Kidney (tissue), 13 donors: ENCODE measurements at regions not wholly inside any gene's neighbourhood (a gene's known extent, or its start where the extent isn't known, plus 50 kb on each side); places are given as distances from the start of the nearest gene placed in this dataset.
A peak's percentile ranks its signal among the peaks of the same experiment; 100 is the strongest.

ENCODE experiments used
- DNase-seq, 5 donors: peaks; one replicate each; pipeline ENCODE4 v3.0.0-alpha.2; 2013 to 2020
- FAIRE-seq: peaks from 2 replicates; lab custom pipeline; 2012; peaks lifted over from hg19 to GRCh38; lab: Jason Lieb, UNC
- H3K27ac ChIP-seq, 2 donors: one replicate each; pipeline ENCODE4 v1.7.0; 2013; ENCODE audit warnings: low read depth in 2 of 2, low read length in 2 of 2, inconsistent platforms in 1 of 2
- H3K27me3 ChIP-seq: one replicate; pipeline ENCODE4 v1.7.1; 2013; ENCODE audit warnings: low read length, inconsistent platforms; ENCODE audit not compliant: control insufficient read depth, insufficient read depth
- H3K36me3 ChIP-seq, 3 donors: one replicate each; pipeline versions ENCODE4 v1.7.0 to v1.7.1; 2013; ENCODE audit warnings: low read length in 3 of 3, control low read depth in 1 of 3, inconsistent platforms in 1 of 3; ENCODE audit not compliant: insufficient read depth in 3 of 3, control insufficient read depth in 2 of 3
- H3K4me1 ChIP-seq, 3 donors: one replicate each; pipeline versions ENCODE4 v1.7.0 to v1.7.1; 2013; ENCODE audit warnings: low read length in 3 of 3, inconsistent platforms in 1 of 3, low read depth in 1 of 3; ENCODE audit not compliant: control insufficient read depth in 2 of 3, insufficient read depth in 2 of 3
- H3K4me3 ChIP-seq, 3 donors: one replicate each; pipeline versions ENCODE4 v1.7.0 to v1.8.1; 2013; ENCODE audit warnings: low read length in 3 of 3, control low read depth in 1 of 3, inconsistent platforms in 1 of 3
- H3K9ac ChIP-seq, 3 donors: one replicate each; pipeline versions ENCODE4 v1.7.0 to v1.7.1; 2013; ENCODE audit warnings: low read length in 3 of 3, control low read depth in 1 of 3, inconsistent platforms in 1 of 3
- H3K9me3 ChIP-seq, 3 donors: one replicate each; pipeline versions ENCODE4 v1.7.0 to v1.7.1; 2013; ENCODE audit warnings: low read length in 3 of 3, control low read depth in 1 of 3, inconsistent platforms in 1 of 3; ENCODE audit not compliant: control insufficient read depth in 2 of 3, insufficient read depth in 1 of 3
- CTCF ChIP-seq: IDR thresholded peaks from 3 replicates; pipeline ENCODE4 v1.5.1; 2012; ENCODE audit warnings: mild to moderate bottlenecking, moderate library complexity, borderline replicate concordance; ENCODE audit not compliant: insufficient read depth; ENCODE audit errors: extremely low read depth
- intact Hi-C: fragments of 100-400 bp; cut with DNase I; formaldehyde crosslinking; loops from one replicate; pipeline ENCODE4 v1.11.1; 2022
- donor health status: control.
- donor health status: control.
- donor health status: control.
- donor health status: control.
- donor health status: control.
- donor health status: DM: yes; HTN: yes; CAD: no.
- donor health status: Normal renal cell carcinoma (clear cell type).

GRCh38 chr13:107233541-107233940 lies 665.6 kb upstream of the ARGLU1 start:
- no peaks in the 10 kb centered on the region for H3K9me3 ChIP-seq
- no peak for DNase-seq
- H3K4me3 ChIP-seq = no peak overlapping the region
- no peaks in the 10 kb centered on the region for H3K27me3 ChIP-seq
- H3K4me1 ChIP-seq = no peaks in the 10 kb centered on the region
- no peak overlapping the region for H3K27ac ChIP-seq
- no peak overlapping the region for H3K9ac ChIP-seq
- FAIRE-seq = no peak
- H3K36me3 ChIP-seq = no peaks in the 10 kb centered on the region
- intact Hi-C loops = no loop called here
- TF ChIP-seq CTCF = no peak

- no peak for FAIRE-seq
Observed at GRCh38 chr13:107231944-107232343, 664.0 kb upstream of the ARGLU1 start.

GRCh38 chr13:107223867-107224266 lies 655.9 kb upstream of the ARGLU1 start:
- DNase-seq (no peak), FAIRE-seq (peak; percentile 8)
- Histone ChIP-seq H3K4me1 (no peaks in the 10 kb centered on the region), H3K27me3 (no peaks in the 10 kb centered on the region), H3K9me3 (no peaks in the 10 kb centered on the region), H3K4me3 (no peak overlapping the region), H3K36me3 (no peaks in the 10 kb centered on the region), H3K27ac (no peak overlapping the region), H3K9ac (no peak overlapping the region)
- no peak for TF ChIP-seq CTCF
- intact Hi-C loops = no loop called here

More at GRCh38 chr13:107231944-107232343, 664.0 kb upstream of the ARGLU1 start:
- Histone ChIP-seq H3K27ac (no peak overlapping the region), H3K9ac (no peak overlapping the region), H3K4me3 (no peak overlapping the region), H3K27me3 (no peaks in the 10 kb centered on the region), H3K36me3 (no peaks in the 10 kb centered on the region), H3K9me3 (no peaks in the 10 kb centered on the region), H3K4me1 (no peaks in the 10 kb centered on the region)
- TF ChIP-seq CTCF = no peak
- no peak for DNase-seq
- intact Hi-C loops = no loop called here

- no peak for FAIRE-seq
- intact Hi-C loops = no loop called here
- no peaks in the 10 kb centered on the region for H3K4me1 ChIP-seq
- DNase-seq = no peak
- no peak overlapping the region for H3K27ac ChIP-seq
- no peak overlapping the region for H3K4me3 ChIP-seq
- no peaks in the 10 kb centered on the region for H3K9me3 ChIP-seq
- no peak for TF ChIP-seq CTCF
- H3K9ac ChIP-seq = no peak overlapping the region
- no peaks in the 10 kb centered on the region for H3K36me3 ChIP-seq
- no peaks in the 10 kb centered on the region for H3K27me3 ChIP-seq
Observed at GRCh38 chr13:107222597-107222996, 654.7 kb upstream of the ARGLU1 start.
